Aorta (tissue), 5 donors: ENCODE measurements at regions not wholly inside any gene's neighbourhood (a gene's known extent, or its start where the extent isn't known, plus 50 kb on each side); places are given as distances from the start of the nearest gene placed in this dataset.

Experiments used
- ATAC-seq: fragments of 200-7000 bp; cut with Tn5 transposase; one replicate; pipeline ENCODE4 v1.9.1; 2022; ENCODE audit warnings: moderate library complexity; ENCODE audit not compliant: low FRiP score
- DNase-seq, 2 donors: peaks; one replicate each; pipeline ENCODE4 v3.0.0-alpha.2; 2020
- H3K27ac ChIP-seq, 2 donors: one replicate each; pipeline ENCODE4 v1.5.1; 2013; ENCODE audit warnings: low read length in 2 of 2, mild to moderate bottlenecking in 2 of 2, moderate library complexity in 2 of 2, control low read depth in 1 of 2, inconsistent platforms in 1 of 2, low read depth in 1 of 2
- H3K27me3 ChIP-seq, 2 donors: one replicate each; pipeline ENCODE4 v1.6.1; 2013; ENCODE audit warnings: control low read depth in 1 of 2, low read length in 1 of 2, mild to moderate bottlenecking in 1 of 2, moderate library complexity in 1 of 2; ENCODE audit not compliant: insufficient read depth in 2 of 2, control insufficient read depth in 1 of 2
- H3K36me3 ChIP-seq, 2 donors: one replicate each; pipeline ENCODE4 v1.6.1; 2013; ENCODE audit warnings: control low read depth in 1 of 2, low read length in 1 of 2, mild to moderate bottlenecking in 1 of 2; ENCODE audit not compliant: insufficient read depth in 2 of 2, control insufficient read depth in 1 of 2
- H3K4me1 ChIP-seq, 2 donors: one replicate each; pipeline ENCODE4 v1.6.1; 2013; ENCODE audit warnings: low read length in 2 of 2, control low read depth in 1 of 2, mild to moderate bottlenecking in 1 of 2, moderate library complexity in 1 of 2; ENCODE audit not compliant: insufficient read depth in 2 of 2, control insufficient read depth in 1 of 2
- H3K4me3 ChIP-seq, 2 donors: one replicate each; pipeline ENCODE4 v1.5.1; 2013; ENCODE audit warnings: low read length in 2 of 2, control low read depth in 1 of 2, mild to moderate bottlenecking in 1 of 2
- H3K9me3 ChIP-seq: one replicate; pipeline ENCODE4 v1.6.1; 2013; ENCODE audit warnings: mild to moderate bottlenecking, low read length; ENCODE audit not compliant: control insufficient read depth
- WGBS, 2 donors: extraction: QIAGEN DNeasy Blood & Tissue Kit; methylation state at CpG; one replicate each; pipeline ENCODE4 v1.1.7; 2013; 5-methylcytosine and 5-hydroxymethylcytosine counted together
- intact Hi-C, 2 donors: fragments of 100-400 bp; cut with DNase I; formaldehyde crosslinking; loops; one replicate each; pipeline versions ENCODE4 v1.14.2 to v1.15.0; 2022
- donor health status: healthy with polysubstance abuse.
- donor health status: Bipolar disorder and iron deficiency.
- donor health status: DM: no; HTN: no; CAD: no.
- donor health status: DM: no; HTN: no; CAD: no.
- donor health status: DM: yes; HTN: yes; CAD: no.

- Histone ChIP-seq H3K36me3 (no peaks in the 10 kb centered on the region), H3K27ac (no peak overlapping the region), H3K4me3 (no peak overlapping the region), H3K9me3 (no peaks in the 10 kb centered on the region), H3K4me1 (peaks cover 0 to 2% of the 10 kb centered on the region in 2 donors), H3K27me3 (no peaks in the 10 kb centered on the region)
- DNase-seq: no peak
- 95 to 96% methylated on average over 37 to 40 of the region's 40 CpGs for WGBS, 2 donors
- no peak for ATAC-seq
- intact Hi-C loops: no loop called here
Measured at GRCh38 chr4:138561276-138561880, 319.2 kb upstream of the SLC7A11 start.

- no peaks in the 10 kb centered on the region for H3K36me3 ChIP-seq
- peak in 1 of 2 donors; percentile 66 for DNase-seq
- H3K27ac ChIP-seq: no peak overlapping the region
- WGBS, 2 donors: 89 to 91% methylated on average over 21 of the region's 21 CpGs
- no peaks in the 10 kb centered on the region for H3K27me3 ChIP-seq
- ATAC-seq: no peak
- no peaks in the 10 kb centered on the region for H3K9me3 ChIP-seq
- H3K4me3 ChIP-seq: no peak overlapping the region
- intact Hi-C loops: no loop called here
- peaks cover 0 to 3% of the 10 kb centered on the region in 2 donors for H3K4me1 ChIP-seq
Measured at GRCh38 chr4:138560448-138560847, 318.3 kb upstream of the SLC7A11 start.

GRCh38 chr4:138558886-138559285 is 316.7 kb upstream of the SLC7A11 start:
- intact Hi-C loops: no loop called here
- no peak for ATAC-seq

GRCh38 chr4:138555584-138555983 is 313.4 kb upstream of the SLC7A11 start:
- Histone ChIP-seq H3K27ac (no peak overlapping the region), H3K36me3 (no peaks in the 10 kb centered on the region), H3K27me3 (no peaks in the 10 kb centered on the region), H3K9me3 (no peaks in the 10 kb centered on the region), H3K4me3 (no peak overlapping the region), H3K4me1 (peaks cover 0 to 2% of the 10 kb centered on the region in 2 donors)
- ATAC-seq: no peak
- intact Hi-C loops: no loop called here
- DNase-seq: no peak
- 93 to 97% methylated on average over 1 of the region's 1 CpG for WGBS, 2 donors

More at GRCh38 chr4:138558886-138559285, 316.7 kb upstream of the SLC7A11 start:
- H3K4me3 ChIP-seq: no peak overlapping the region
- H3K36me3 ChIP-seq: no peaks in the 10 kb centered on the region
- no peak overlapping the region for H3K27ac ChIP-seq
- DNase-seq: no peak
- H3K4me1 ChIP-seq: peaks cover 0 to 3% of the 10 kb centered on the region in 2 donors
- H3K9me3 ChIP-seq: no peaks in the 10 kb centered on the region
- 58 to 70% methylated on average over 1 of the region's 1 CpG for WGBS, 2 donors
- H3K27me3 ChIP-seq: no peaks in the 10 kb centered on the region

- H3K4me3 ChIP-seq: no peak overlapping the region
- no peaks in the 10 kb centered on the region for H3K27me3 ChIP-seq
- DNase-seq: no peak
- H3K9me3 ChIP-seq: no peaks in the 10 kb centered on the region
- H3K36me3 ChIP-seq: no peaks in the 10 kb centered on the region
- no peak overlapping the region for H3K27ac ChIP-seq
- WGBS, 2 donors: 96% methylated on average over 5 of the region's 5 CpGs
- peaks cover 0 to 2% of the 10 kb centered on the region in 2 donors for H3K4me1 ChIP-seq
- intact Hi-C loops: no loop called here
- ATAC-seq: no peak
Measured at GRCh38 chr4:138555108-138555507, 313.0 kb upstream of the SLC7A11 start.

- Histone ChIP-seq H3K27me3 (no peaks in the 10 kb centered on the region), H3K4me3 (no peak overlapping the region), H3K36me3 (no peaks in the 10 kb centered on the region), H3K9me3 (no peaks in the 10 kb centered on the region), H3K27ac (no peak overlapping the region), H3K4me1 (peaks cover 0 to 2% of the 10 kb centered on the region in 2 donors)
- DNase-seq (no peak), ATAC-seq (no peak)
- intact Hi-C loops: no loop called here
- WGBS, 2 donors: 94 to 96% methylated on average over 33 to 49 of the region's 49 CpGs
Measured at GRCh38 chr4:138553001-138553845, 311.1 kb upstream of the SLC7A11 start.

GRCh38 chr4:138542191-138542776 is 300.1 kb upstream of the SLC7A11 start:
- Histone ChIP-seq H3K4me1 (peaks cover 0 to 2% of the 10 kb centered on the region in 2 donors), H3K36me3 (no peaks in the 10 kb centered on the region)
- WGBS, 2 donors: 94 to 96% methylated on average over 1 of the region's 1 CpG

GRCh38 chr4:138540056-138540800 is 298.1 kb upstream of the SLC7A11 start:
- Histone ChIP-seq H3K4me1 (peaks cover 0 to 2% of the 10 kb centered on the region in 2 donors), H3K27me3 (no peaks in the 10 kb centered on the region), H3K27ac (no peak overlapping the region), H3K36me3 (no peaks in the 10 kb centered on the region), H3K9me3 (no peaks in the 10 kb centered on the region), H3K4me3 (no peak overlapping the region)
- 13 to 14% methylated on average over 4 of the region's 4 CpGs for WGBS, 2 donors
- DNase-seq: no peak
- intact Hi-C loops: no loop called here
- no peak for ATAC-seq

More at GRCh38 chr4:138542191-138542776, 300.1 kb upstream of the SLC7A11 start:
- no peaks in the 10 kb centered on the region for H3K9me3 ChIP-seq
- intact Hi-C loops: no loop called here
- no peak for ATAC-seq
- DNase-seq: no peak
- H3K27ac ChIP-seq: no peak overlapping the region
- H3K27me3 ChIP-seq: no peaks in the 10 kb centered on the region
- H3K4me3 ChIP-seq: no peak overlapping the region
